ENCODE measurements at regions not wholly inside any gene's neighbourhood (a gene's known extent, or its start where the extent isn't known, plus 50 kb on each side); places are given as distances from the start of the nearest gene placed in this dataset.

GRCh38 chr22:47382164-47382890 lies 619.9 kb downstream of the TBC1D22A start:
- ATAC-seq: no peak
- H3K27me3 ChIP-seq (ENCODE audit: low read length): peaks cover 27% of the 10 kb centered on the region; the same call in 1 of the 2 replicates
- H3K27ac ChIP-seq (ENCODE audit: low read length): no peak overlapping the region
- no TSS peak for BruUV-seq (replicated peaks)
- H3K9me2 ChIP-seq (replicated peaks; ENCODE audit: low read length): no peaks in the 10 kb centered on the region
- ChIA-PET CTCF (no interaction called here), POLR2A (ENCODE audit: unreplicated experiment) (no interaction called here)
- H3K4me3 ChIP-seq (ENCODE audit: low read length): no peak overlapping the region
- no peak for DNase-seq
- H3K9me3 ChIP-seq (ENCODE audit: low read length): no peaks in the 10 kb centered on the region
- H3K4me1 ChIP-seq (ENCODE audit: insufficient read depth, low read length): no peaks in the 10 kb centered on the region
- H3K36me3 ChIP-seq (ENCODE audit: low read depth, low read length): no peaks in the 10 kb centered on the region
- no peaks in the 10 kb centered on the region for H3F3A ChIP-seq (ENCODE audit: low read length, unreplicated experiment)
- no peak overlapping the region for H2AFZ ChIP-seq (ENCODE audit: low read length)
- H3K9ac ChIP-seq (ENCODE audit: low read length): no peak overlapping the region
- TF ChIP-seq, protein P1, sequence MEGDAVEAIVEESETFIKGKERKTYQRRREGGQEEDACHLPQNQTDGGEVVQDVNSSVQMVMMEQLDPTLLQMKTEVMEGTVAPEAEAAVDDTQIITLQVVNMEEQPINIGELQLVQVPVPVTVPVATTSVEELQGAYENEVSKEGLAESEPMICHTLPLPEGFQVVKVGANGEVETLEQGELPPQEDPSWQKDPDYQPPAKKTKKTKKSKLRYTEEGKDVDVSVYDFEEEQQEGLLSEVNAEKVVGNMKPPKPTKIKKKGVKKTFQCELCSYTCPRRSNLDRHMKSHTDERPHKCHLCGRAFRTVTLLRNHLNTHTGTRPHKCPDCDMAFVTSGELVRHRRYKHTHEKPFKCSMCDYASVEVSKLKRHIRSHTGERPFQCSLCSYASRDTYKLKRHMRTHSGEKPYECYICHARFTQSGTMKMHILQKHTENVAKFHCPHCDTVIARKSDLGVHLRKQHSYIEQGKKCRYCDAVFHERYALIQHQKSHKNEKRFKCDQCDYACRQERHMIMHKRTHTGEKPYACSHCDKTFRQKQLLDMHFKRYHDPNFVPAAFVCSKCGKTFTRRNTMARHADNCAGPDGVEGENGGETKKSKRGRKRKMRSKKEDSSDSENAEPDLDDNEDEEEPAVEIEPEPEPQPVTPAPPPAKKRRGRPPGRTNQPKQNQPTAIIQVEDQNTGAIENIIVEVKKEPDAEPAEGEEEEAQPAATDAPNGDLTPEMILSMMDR (conservative IDR thresholded peaks at IDR 0.05; ENCODE audit: low read depth, low read length): no peak
- TF ChIP-seq EZH2 (IDR thresholded peaks at IDR 0.05; ENCODE audit: low read length, unreplicated experiment): no peak
- TF ChIP-seq EZH2phosphoT487 (IDR thresholded peaks at IDR 0.05; ENCODE audit: borderline replicate concordance, low read length): no peak
- no peak overlapping the region for H3K4me2 ChIP-seq (ENCODE audit: low read length)
- no peaks in the 10 kb centered on the region for H3K79me2 ChIP-seq (ENCODE audit: low read length)
- H4K20me1 ChIP-seq (ENCODE audit: low read length): no peaks in the 10 kb centered on the region
- intact Hi-C loops (cut with micrococcal nuclease): no loop called here

GRCh38 chr22:47381240-47381639 lies 618.8 kb downstream of the TBC1D22A start:
- H3K4me1 ChIP-seq (ENCODE audit: insufficient read depth, low read length): no peaks in the 10 kb centered on the region
- no peak overlapping the region for H3K4me2 ChIP-seq (ENCODE audit: low read length)
- intact Hi-C loops (cut with micrococcal nuclease): no loop called here
- no peaks in the 10 kb centered on the region for H3K9me2 ChIP-seq (replicated peaks; ENCODE audit: low read length)
- BruUV-seq (replicated peaks): no TSS peak
- H3K9me3 ChIP-seq (ENCODE audit: low read length): no peaks in the 10 kb centered on the region
- H3K36me3 ChIP-seq (ENCODE audit: low read depth, low read length): no peaks in the 10 kb centered on the region
- H3F3A ChIP-seq (ENCODE audit: low read length, unreplicated experiment): no peaks in the 10 kb centered on the region
- H2AFZ ChIP-seq (ENCODE audit: low read length): no peak overlapping the region
- H3K4me3 ChIP-seq (ENCODE audit: low read length): no peak overlapping the region
- no peaks in the 10 kb centered on the region for H3K79me2 ChIP-seq (ENCODE audit: low read length)
- no peak for TF ChIP-seq EZH2phosphoT487 (IDR thresholded peaks at IDR 0.05; ENCODE audit: borderline replicate concordance, low read length)
- TF ChIP-seq, protein P1 (conservative IDR thresholded peaks at IDR 0.05; ENCODE audit: low read depth, low read length): no peak
- ChIA-PET CTCF (no interaction called here), POLR2A (ENCODE audit: unreplicated experiment) (no interaction called here)
- peaks cover 35% of the 10 kb centered on the region for H3K27me3 ChIP-seq (ENCODE audit: low read length)
- DNase-seq (no peak), ATAC-seq (no peak)
- no peaks in the 10 kb centered on the region for H4K20me1 ChIP-seq (ENCODE audit: low read length)
- no peak overlapping the region for H3K27ac ChIP-seq (ENCODE audit: low read length)
- no peak overlapping the region for H3K9ac ChIP-seq (ENCODE audit: low read length)

GRCh38 chr22:47380692-47381091 lies 618.2 kb downstream of the TBC1D22A start:
- peaks cover 32% of the 10 kb centered on the region for H3K27me3 ChIP-seq (ENCODE audit: low read length)
- H2AFZ ChIP-seq (ENCODE audit: low read length): no peak overlapping the region

More at GRCh38 chr22:47380692-47381091, 618.2 kb downstream of the TBC1D22A start:
- Histone ChIP-seq H3K9me2 (replicated peaks; ENCODE audit: low read length) (no peaks in the 10 kb centered on the region), H3K9ac (ENCODE audit: low read length) (no peak overlapping the region), H3K27ac (ENCODE audit: low read length) (no peak overlapping the region), H3K79me2 (ENCODE audit: low read length) (no peaks in the 10 kb centered on the region), H3K4me2 (ENCODE audit: low read length) (no peak overlapping the region), H3F3A (ENCODE audit: low read length, unreplicated experiment) (no peaks in the 10 kb centered on the region), H3K9me3 (ENCODE audit: low read length) (no peaks in the 10 kb centered on the region), H3K4me1 (ENCODE audit: insufficient read depth, low read length) (no peaks in the 10 kb centered on the region), H3K36me3 (ENCODE audit: low read depth, low read length) (no peaks in the 10 kb centered on the region), H3K4me3 (ENCODE audit: low read length) (no peak overlapping the region), H4K20me1 (ENCODE audit: low read length) (no peaks in the 10 kb centered on the region)
- ATAC-seq: no peak
- intact Hi-C loops (cut with micrococcal nuclease): no loop called here
- ChIA-PET CTCF (no interaction called here), POLR2A (ENCODE audit: unreplicated experiment) (no interaction called here)
- no TSS peak for BruUV-seq (replicated peaks)
- DNase-seq: no peak
- TF ChIP-seq, protein P1 (conservative IDR thresholded peaks at IDR 0.05; ENCODE audit: low read depth, low read length): no peak
- TF ChIP-seq EZH2phosphoT487 (IDR thresholded peaks at IDR 0.05; ENCODE audit: borderline replicate concordance, low read length) (no peak), EZH2 (IDR thresholded peaks at IDR 0.05; ENCODE audit: low read length, unreplicated experiment) (no peak)

Measured in PC-3 (cell line).